H1 (cell line): ENCODE measurements at regions not wholly inside any gene's neighbourhood (a gene's known extent, or its start where the extent isn't known, plus 50 kb on each side); places are given as distances from the start of the nearest gene placed in this dataset.

Experiments
- ATF2 ChIP-seq: IDR thresholded peaks from 2 replicates; pipeline ENCODE4 v1.6.1; 2012; ENCODE audit warnings: low read length, inconsistent platforms
- CBX5 ChIP-seq: fragments of 300-800, 300-1000 bp; sonication (generic); IDR thresholded peaks from 2 replicates; pipeline ENCODE4 v1.7.1; 2016; ENCODE audit warnings: antibody characterized with exemption, low read length, low read depth
- EGR1 ChIP-seq: IDR thresholded peaks from 2 replicates; pipeline ENCODE4 v1.6.1; 2011; ENCODE audit warnings: low read depth, low read length, borderline replicate concordance
- GTF2F1 ChIP-seq: IDR thresholded peaks from 2 replicates; pipeline ENCODE4 v1.6.1; 2012; ENCODE audit warnings: low read depth, low read length, improper control_type of control experiment, borderline replicate concordance
- MAFK ChIP-seq: IDR thresholded peaks from 2 replicates; pipeline ENCODE4 v1.6.1; 2012; ENCODE audit warnings: low read depth, mild to moderate bottlenecking, improper control_type of control experiment, low read length
- SAP30 ChIP-seq: fragments of 300-600 bp; sonication (generic); IDR thresholded peaks from 2 replicates; pipeline ENCODE4 v1.7.1; 2012; ENCODE audit warnings: low read length, moderate library complexity, mild to moderate bottlenecking, inconsistent platforms; ENCODE audit not compliant: insufficient read depth, insufficient replicate concordance
- SIN3A ChIP-seq, 2 experiments: IDR thresholded peaks in 1 of 2; conservative IDR thresholded peaks in 1 of 2; 2 replicates each; pipeline ENCODE4 v1.6.1; 2011 to 2012; ENCODE audit warnings: low read length in 2 of 2, improper control_type of control experiment in 1 of 2, low read depth in 1 of 2, mild to moderate bottlenecking in 1 of 2
- TCF12 ChIP-seq: IDR thresholded peaks from 2 replicates; pipeline ENCODE4 v1.6.1; 2011; ENCODE audit warnings: low read depth, mild to moderate bottlenecking, low read length
- TEAD4 ChIP-seq: IDR thresholded peaks from 2 replicates; pipeline ENCODE4 v1.6.1; 2012; ENCODE audit warnings: low read depth, low read length, inconsistent platforms, mixed read lengths
- TF ChIP-seq, protein P1 (sequence below): fragments of 300-600 bp; sonication (generic); IDR thresholded peaks from 2 replicates; pipeline ENCODE4 v1.7.1; 2012; ENCODE audit warnings: low read length, moderate library complexity, mild to moderate bottlenecking, inconsistent platforms; ENCODE audit not compliant: insufficient replicate concordance

GRCh38 chr5:4372481-4372880, 767.6 kb upstream of the ADAMTS16 start (continued):
- TF ChIP-seq, protein P1, sequence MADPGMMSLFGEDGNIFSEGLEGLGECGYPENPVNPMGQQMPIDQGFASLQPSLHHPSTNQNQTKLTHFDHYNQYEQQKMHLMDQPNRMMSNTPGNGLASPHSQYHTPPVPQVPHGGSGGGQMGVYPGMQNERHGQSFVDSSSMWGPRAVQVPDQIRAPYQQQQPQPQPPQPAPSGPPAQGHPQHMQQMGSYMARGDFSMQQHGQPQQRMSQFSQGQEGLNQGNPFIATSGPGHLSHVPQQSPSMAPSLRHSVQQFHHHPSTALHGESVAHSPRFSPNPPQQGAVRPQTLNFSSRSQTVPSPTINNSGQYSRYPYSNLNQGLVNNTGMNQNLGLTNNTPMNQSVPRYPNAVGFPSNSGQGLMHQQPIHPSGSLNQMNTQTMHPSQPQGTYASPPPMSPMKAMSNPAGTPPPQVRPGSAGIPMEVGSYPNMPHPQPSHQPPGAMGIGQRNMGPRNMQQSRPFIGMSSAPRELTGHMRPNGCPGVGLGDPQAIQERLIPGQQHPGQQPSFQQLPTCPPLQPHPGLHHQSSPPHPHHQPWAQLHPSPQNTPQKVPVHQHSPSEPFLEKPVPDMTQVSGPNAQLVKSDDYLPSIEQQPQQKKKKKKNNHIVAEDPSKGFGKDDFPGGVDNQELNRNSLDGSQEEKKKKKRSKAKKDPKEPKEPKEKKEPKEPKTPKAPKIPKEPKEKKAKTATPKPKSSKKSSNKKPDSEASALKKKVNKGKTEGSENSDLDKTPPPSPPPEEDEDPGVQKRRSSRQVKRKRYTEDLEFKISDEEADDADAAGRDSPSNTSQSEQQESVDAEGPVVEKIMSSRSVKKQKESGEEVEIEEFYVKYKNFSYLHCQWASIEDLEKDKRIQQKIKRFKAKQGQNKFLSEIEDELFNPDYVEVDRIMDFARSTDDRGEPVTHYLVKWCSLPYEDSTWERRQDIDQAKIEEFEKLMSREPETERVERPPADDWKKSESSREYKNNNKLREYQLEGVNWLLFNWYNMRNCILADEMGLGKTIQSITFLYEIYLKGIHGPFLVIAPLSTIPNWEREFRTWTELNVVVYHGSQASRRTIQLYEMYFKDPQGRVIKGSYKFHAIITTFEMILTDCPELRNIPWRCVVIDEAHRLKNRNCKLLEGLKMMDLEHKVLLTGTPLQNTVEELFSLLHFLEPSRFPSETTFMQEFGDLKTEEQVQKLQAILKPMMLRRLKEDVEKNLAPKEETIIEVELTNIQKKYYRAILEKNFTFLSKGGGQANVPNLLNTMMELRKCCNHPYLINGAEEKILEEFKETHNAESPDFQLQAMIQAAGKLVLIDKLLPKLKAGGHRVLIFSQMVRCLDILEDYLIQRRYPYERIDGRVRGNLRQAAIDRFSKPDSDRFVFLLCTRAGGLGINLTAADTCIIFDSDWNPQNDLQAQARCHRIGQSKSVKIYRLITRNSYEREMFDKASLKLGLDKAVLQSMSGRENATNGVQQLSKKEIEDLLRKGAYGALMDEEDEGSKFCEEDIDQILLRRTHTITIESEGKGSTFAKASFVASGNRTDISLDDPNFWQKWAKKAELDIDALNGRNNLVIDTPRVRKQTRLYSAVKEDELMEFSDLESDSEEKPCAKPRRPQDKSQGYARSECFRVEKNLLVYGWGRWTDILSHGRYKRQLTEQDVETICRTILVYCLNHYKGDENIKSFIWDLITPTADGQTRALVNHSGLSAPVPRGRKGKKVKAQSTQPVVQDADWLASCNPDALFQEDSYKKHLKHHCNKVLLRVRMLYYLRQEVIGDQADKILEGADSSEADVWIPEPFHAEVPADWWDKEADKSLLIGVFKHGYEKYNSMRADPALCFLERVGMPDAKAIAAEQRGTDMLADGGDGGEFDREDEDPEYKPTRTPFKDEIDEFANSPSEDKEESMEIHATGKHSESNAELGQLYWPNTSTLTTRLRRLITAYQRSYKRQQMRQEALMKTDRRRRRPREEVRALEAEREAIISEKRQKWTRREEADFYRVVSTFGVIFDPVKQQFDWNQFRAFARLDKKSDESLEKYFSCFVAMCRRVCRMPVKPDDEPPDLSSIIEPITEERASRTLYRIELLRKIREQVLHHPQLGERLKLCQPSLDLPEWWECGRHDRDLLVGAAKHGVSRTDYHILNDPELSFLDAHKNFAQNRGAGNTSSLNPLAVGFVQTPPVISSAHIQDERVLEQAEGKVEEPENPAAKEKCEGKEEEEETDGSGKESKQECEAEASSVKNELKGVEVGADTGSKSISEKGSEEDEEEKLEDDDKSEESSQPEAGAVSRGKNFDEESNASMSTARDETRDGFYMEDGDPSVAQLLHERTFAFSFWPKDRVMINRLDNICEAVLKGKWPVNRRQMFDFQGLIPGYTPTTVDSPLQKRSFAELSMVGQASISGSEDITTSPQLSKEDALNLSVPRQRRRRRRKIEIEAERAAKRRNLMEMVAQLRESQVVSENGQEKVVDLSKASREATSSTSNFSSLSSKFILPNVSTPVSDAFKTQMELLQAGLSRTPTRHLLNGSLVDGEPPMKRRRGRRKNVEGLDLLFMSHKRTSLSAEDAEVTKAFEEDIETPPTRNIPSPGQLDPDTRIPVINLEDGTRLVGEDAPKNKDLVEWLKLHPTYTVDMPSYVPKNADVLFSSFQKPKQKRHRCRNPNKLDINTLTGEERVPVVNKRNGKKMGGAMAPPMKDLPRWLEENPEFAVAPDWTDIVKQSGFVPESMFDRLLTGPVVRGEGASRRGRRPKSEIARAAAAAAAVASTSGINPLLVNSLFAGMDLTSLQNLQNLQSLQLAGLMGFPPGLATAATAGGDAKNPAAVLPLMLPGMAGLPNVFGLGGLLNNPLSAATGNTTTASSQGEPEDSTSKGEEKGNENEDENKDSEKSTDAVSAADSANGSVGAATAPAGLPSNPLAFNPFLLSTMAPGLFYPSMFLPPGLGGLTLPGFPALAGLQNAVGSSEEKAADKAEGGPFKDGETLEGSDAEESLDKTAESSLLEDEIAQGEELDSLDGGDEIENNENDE = no peak
- TF ChIP-seq ATF2 (no peak), TEAD4 (no peak), SAP30 (no peak), GTF2F1 (no peak), TCF12 (no peak), MAFK (no peak), EGR1 (no peak), SIN3A (conservative IDR thresholded peaks at IDR 0.05 in 1 of 2, IDR thresholded peaks at IDR 0.05 in 1 of 2; ENCODE audit: low read depth in 1 of 2, low read length in 2 of 2) (no peak), CBX5 (no peak)
